Immature natural killer cell (primary cell): ENCODE measurements at regions not wholly inside any gene's neighbourhood (a gene's known extent, or its start where the extent isn't known, plus 50 kb on each side); places are given as distances from the start of the nearest gene placed in this dataset.
A peak's percentile ranks its signal among the peaks of the same experiment; 100 is the strongest.
"Not testable (repeated sequence)": the region's sequence is repeated elsewhere in the genome, so short reads cannot be mapped to it uniquely, and the experiment has no call there.

ENCODE experiments used
- DNase-seq, 3 donors: peaks; one replicate each; pipeline ENCODE4 v3.0.0; 2022; ENCODE audit warnings: mixed read lengths in 1 of 3
- H3K27ac Mint-ChIP-seq, 6 donors: one replicate each; pipeline ENCODE4 v1.8.0; 2020; ENCODE audit warnings: mixed read lengths in 6 of 6, mild to moderate bottlenecking in 5 of 6, inconsistent platforms in 4 of 6, moderate library complexity in 3 of 6
- H3K27me3 Mint-ChIP-seq, 3 donors: one replicate each; pipeline ENCODE4 v1.8.0; 2020 to 2021; ENCODE audit warnings: low read depth in 3 of 3, mild to moderate bottlenecking in 3 of 3, mixed read lengths in 3 of 3, moderate library complexity in 3 of 3, inconsistent platforms in 1 of 3
- H3K36me3 Mint-ChIP-seq, 3 donors: one replicate each; pipeline ENCODE4 v1.8.0; 2020; ENCODE audit warnings: mixed read lengths in 3 of 3, inconsistent platforms in 2 of 3, mild to moderate bottlenecking in 2 of 3
- H3K4me1 Mint-ChIP-seq, 2 donors: one replicate each; pipeline ENCODE4 v1.8.0; 2020; ENCODE audit warnings: inconsistent platforms in 2 of 2, mild to moderate bottlenecking in 2 of 2, mixed read lengths in 2 of 2, moderate library complexity in 1 of 2
- H3K4me3 Mint-ChIP-seq, 5 donors: one replicate each; pipeline ENCODE4 v1.8.0; 2020; ENCODE audit warnings: mild to moderate bottlenecking in 5 of 5, mixed read lengths in 5 of 5, inconsistent platforms in 3 of 5, moderate library complexity in 3 of 5
- H3K9me3 Mint-ChIP-seq, 6 donors: one replicate each; pipeline ENCODE4 v1.8.0; 2020; ENCODE audit warnings: mild to moderate bottlenecking in 6 of 6, mixed read lengths in 6 of 6, inconsistent platforms in 4 of 6, moderate library complexity in 3 of 6

- DNase-seq, H3K4me3 Mint-ChIP-seq, H3K27ac Mint-ChIP-seq, H3K9me3 Mint-ChIP-seq, H3K27me3 Mint-ChIP-seq, H3K36me3 Mint-ChIP-seq: not testable (repeated sequence)
- peaks cover 7 to 12% of the 10 kb centered on the region in 2 donors for H3K4me1 Mint-ChIP-seq
Observed at GRCh38 chr3:106073806-106074205, 205.0 kb upstream of the CBLB start.

DNA sequence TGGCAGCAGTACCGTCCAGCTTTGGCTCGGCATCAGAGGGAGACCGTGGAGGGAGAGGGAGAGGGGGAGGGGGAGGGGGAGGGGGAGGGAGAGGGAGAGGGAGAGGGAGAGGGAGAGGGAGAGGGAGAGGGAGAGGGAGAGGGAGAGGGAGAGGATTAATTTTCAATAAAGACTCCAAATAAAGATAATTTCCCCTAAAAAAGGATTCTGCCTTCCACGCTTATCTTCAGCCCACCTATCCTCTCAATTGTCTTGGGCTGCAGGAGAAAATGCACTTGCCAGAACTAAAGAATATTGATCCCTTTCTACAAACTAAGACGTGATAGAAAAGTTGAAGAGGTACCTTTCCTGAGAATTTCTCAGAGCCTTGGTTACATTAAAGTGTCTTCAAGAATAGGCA lies 206.9 kb upstream of the CBLB start:
- not testable (repeated sequence) for H3K27ac Mint-ChIP-seq, H3K9me3 Mint-ChIP-seq, H3K4me1 Mint-ChIP-seq, H3K36me3 Mint-ChIP-seq, H3K4me3 Mint-ChIP-seq, DNase-seq, H3K27me3 Mint-ChIP-seq

GRCh38 chr3:106078635-106079034 lies 209.8 kb upstream of the CBLB start:
- no peak for DNase-seq
- H3K9me3 Mint-ChIP-seq, result peaks cover 0 to 2% (median 0%) of the 10 kb centered on the region in 6 donors
- no peak overlapping the region for H3K4me3 Mint-ChIP-seq
- H3K27ac Mint-ChIP-seq, result peak overlapping the region in 1 of 6 donors; percentile 55
- H3K4me1 Mint-ChIP-seq, result peaks cover 12 to 17% of the 10 kb centered on the region in 2 donors
- H3K36me3 Mint-ChIP-seq, result peaks cover 0 to 3% (median 0%) of the 10 kb centered on the region in 3 donors
- H3K27me3 Mint-ChIP-seq, result peaks cover 0 to 6% (median 3%) of the 10 kb centered on the region in 3 donors

- peaks cover 2 to 5% (median 3%) of the 10 kb centered on the region in 3 donors for H3K27me3 Mint-ChIP-seq
- H3K27ac Mint-ChIP-seq, result peak overlapping the region in 1 of 6 donors; percentile 11
- H3K4me1 Mint-ChIP-seq, result peaks cover 12 to 27% of the 10 kb centered on the region in 2 donors
- H3K9me3 Mint-ChIP-seq, result no peaks in the 10 kb centered on the region
- DNase-seq, result no peak
- H3K36me3 Mint-ChIP-seq, result peaks cover 0 to 8% (median 0%) of the 10 kb centered on the region in 3 donors
- H3K4me3 Mint-ChIP-seq, result peak overlapping the region in 2 of 5 donors; percentile 21 to 63
Observed at GRCh38 chr3:106082616-106083015, 213.8 kb upstream of the CBLB start.

GRCh38 chr3:106083207-106083606 lies 214.4 kb upstream of the CBLB start:
- H3K4me3 Mint-ChIP-seq, result peak overlapping the region in 2 of 5 donors; percentile 21 to 63
- peak overlapping the region in 2 of 6 donors; percentile 25 to 34 for H3K27ac Mint-ChIP-seq

DNA sequence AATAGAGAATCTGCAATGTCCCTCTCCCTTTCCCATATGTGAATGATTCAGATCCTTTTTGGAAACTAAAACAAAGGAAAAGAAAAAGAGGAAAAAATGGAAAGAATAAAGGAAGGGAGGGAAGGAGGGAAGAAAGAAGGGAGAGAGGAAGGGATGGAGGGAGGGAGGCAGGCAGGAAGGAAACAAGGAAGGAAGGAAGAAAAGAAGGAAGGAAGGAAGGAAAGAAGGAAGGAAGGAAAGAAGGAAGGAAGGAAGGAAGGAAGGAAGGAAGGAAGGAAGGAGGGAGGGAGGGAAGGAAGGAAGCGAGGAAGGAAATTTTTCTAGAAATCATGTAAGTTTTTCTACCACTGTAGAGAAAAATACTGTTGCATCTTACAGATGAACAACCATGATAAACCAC lies 215.0 kb upstream of the CBLB start:
- Mint-ChIP-seq H3K9me3 (no peaks in the 10 kb centered on the region), H3K36me3 (peaks cover 0 to 15% (median 0%) of the 10 kb centered on the region in 3 donors), H3K4me1 (peaks cover 12 to 27% of the 10 kb centered on the region in 2 donors), H3K27ac (no peak overlapping the region), H3K4me3 (peak overlapping the region in 1 of 5 donors; percentile 63), H3K27me3 (peaks cover 2 to 5% (median 3%) of the 10 kb centered on the region in 3 donors)
- DNase-seq, result no peak

More at GRCh38 chr3:106083207-106083606, 214.4 kb upstream of the CBLB start:
- peaks cover 0 to 13% (median 0%) of the 10 kb centered on the region in 3 donors for H3K36me3 Mint-ChIP-seq
- peaks cover 12 to 27% of the 10 kb centered on the region in 2 donors for H3K4me1 Mint-ChIP-seq
- H3K27me3 Mint-ChIP-seq, result peaks cover 2 to 5% (median 3%) of the 10 kb centered on the region in 3 donors
- DNase-seq, result no peak
- H3K9me3 Mint-ChIP-seq, result no peaks in the 10 kb centered on the region

- no peak for DNase-seq
- H3K27me3 Mint-ChIP-seq, result peaks cover 0 to 3% (median 2%) of the 10 kb centered on the region in 3 donors
- peak overlapping the region in 1 of 6 donors; percentile 62 for H3K27ac Mint-ChIP-seq
- no peak overlapping the region for H3K4me3 Mint-ChIP-seq
- H3K36me3 Mint-ChIP-seq, result peaks cover 0 to 15% (median 0%) of the 10 kb centered on the region in 3 donors
- H3K4me1 Mint-ChIP-seq, result peaks cover 12 to 27% of the 10 kb centered on the region in 2 donors
- no peaks in the 10 kb centered on the region for H3K9me3 Mint-ChIP-seq
Observed at GRCh38 chr3:106086038-106086437, 217.2 kb upstream of the CBLB start.

- Mint-ChIP-seq H3K9me3 (no peaks in the 10 kb centered on the region), H3K36me3 (peaks cover 0 to 15% (median 0%) of the 10 kb centered on the region in 3 donors), H3K4me1 (peaks cover 12 to 27% of the 10 kb centered on the region in 2 donors), H3K27me3 (peaks cover 0 to 3% (median 2%) of the 10 kb centered on the region in 3 donors), H3K27ac (peak overlapping the region in 2 of 6 donors; percentile 29 to 62), H3K4me3 (no peak overlapping the region)
- DNase-seq, result no peak
Observed at GRCh38 chr3:106086636-106087035, 217.8 kb upstream of the CBLB start.

DNA sequence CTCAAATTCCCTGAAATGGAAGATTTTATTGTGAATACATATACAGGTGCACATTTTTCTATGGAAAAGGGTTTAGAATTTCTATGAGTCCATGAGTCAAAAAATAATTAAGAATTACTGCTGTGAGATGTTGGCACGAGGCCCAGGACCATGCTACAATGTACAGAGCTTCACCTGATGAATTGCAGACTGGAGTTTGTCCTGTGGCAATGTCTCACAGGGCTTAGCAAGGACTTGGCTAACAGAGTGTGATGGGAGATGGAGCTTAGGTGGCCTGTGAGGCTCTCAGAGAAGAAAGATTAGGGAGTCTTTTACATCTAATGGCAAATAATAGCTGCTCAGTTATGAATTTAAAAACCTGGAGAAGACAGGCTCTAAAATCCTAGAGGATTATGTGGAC lies 219.5 kb upstream of the CBLB start:
- H3K36me3 Mint-ChIP-seq, result peaks cover 0 to 15% (median 0%) of the 10 kb centered on the region in 3 donors
- H3K4me3 Mint-ChIP-seq, result no peak overlapping the region
- no peak for DNase-seq
- no peak overlapping the region for H3K27ac Mint-ChIP-seq
- peaks cover 2 to 14% of the 10 kb centered on the region in 2 donors for H3K4me1 Mint-ChIP-seq
- peaks cover 0 to 2% (median 0%) of the 10 kb centered on the region in 3 donors for H3K27me3 Mint-ChIP-seq
- no peaks in the 10 kb centered on the region for H3K9me3 Mint-ChIP-seq

- DNase-seq, result no peak
- no peaks in the 10 kb centered on the region for H3K9me3 Mint-ChIP-seq
- H3K27ac Mint-ChIP-seq, result no peak overlapping the region
- peaks cover 0 to 15% (median 0%) of the 10 kb centered on the region in 3 donors for H3K36me3 Mint-ChIP-seq
- H3K4me1 Mint-ChIP-seq, result peaks cover 0 to 9% of the 10 kb centered on the region in 2 donors
- H3K27me3 Mint-ChIP-seq, result peaks cover 0 to 2% (median 0%) of the 10 kb centered on the region in 3 donors
- H3K4me3 Mint-ChIP-seq, result no peak overlapping the region
Observed at GRCh38 chr3:106088899-106089298, 220.1 kb upstream of the CBLB start.

- Mint-ChIP-seq H3K27ac (no peak overlapping the region), H3K4me1 (peaks cover 0 to 9% of the 10 kb centered on the region in 2 donors), H3K36me3 (peaks cover 0 to 15% (median 0%) of the 10 kb centered on the region in 3 donors), H3K27me3 (peaks cover 0 to 2% (median 0%) of the 10 kb centered on the region in 3 donors), H3K9me3 (no peaks in the 10 kb centered on the region), H3K4me3 (no peak overlapping the region)
- DNase-seq, result no peak
Observed at GRCh38 chr3:106089806-106090205, 221.0 kb upstream of the CBLB start.

DNA sequence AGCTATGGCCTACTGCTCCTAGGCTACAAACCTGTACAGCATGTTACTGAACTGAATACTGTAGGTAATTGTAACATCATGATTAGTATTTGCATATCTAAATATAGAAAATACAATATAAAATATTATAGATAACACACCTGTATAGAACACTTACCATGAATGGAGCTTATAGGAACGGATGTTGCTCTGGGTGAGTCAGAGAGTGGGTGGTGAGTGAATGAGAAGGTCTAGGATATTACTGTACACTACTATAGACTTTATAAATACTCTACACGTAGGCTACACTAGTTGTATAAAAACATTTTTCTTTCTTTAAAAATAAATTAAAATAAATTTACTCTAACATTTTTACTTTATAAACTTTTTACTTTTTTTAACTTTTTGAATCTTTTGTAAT lies 224.0 kb upstream of the CBLB start:
- Mint-ChIP-seq H3K36me3 (peaks cover 0 to 6% (median 0%) of the 10 kb centered on the region in 3 donors), H3K4me1 (no peaks in the 10 kb centered on the region), H3K9me3 (no peaks in the 10 kb centered on the region), H3K4me3 (no peak overlapping the region), H3K27ac (no peak overlapping the region), H3K27me3 (no peaks in the 10 kb centered on the region)
- no peak for DNase-seq

- Mint-ChIP-seq H3K27ac (no peak overlapping the region), H3K4me1 (no peaks in the 10 kb centered on the region), H3K4me3 (no peak overlapping the region), H3K9me3 (no peaks in the 10 kb centered on the region), H3K27me3 (peaks cover 0 to under 1% (median 0%) of the 10 kb centered on the region in 3 donors), H3K36me3 (no peaks in the 10 kb centered on the region)
- DNase-seq, result no peak
Observed at GRCh38 chr3:106093616-106094015, 224.8 kb upstream of the CBLB start.

DNA sequence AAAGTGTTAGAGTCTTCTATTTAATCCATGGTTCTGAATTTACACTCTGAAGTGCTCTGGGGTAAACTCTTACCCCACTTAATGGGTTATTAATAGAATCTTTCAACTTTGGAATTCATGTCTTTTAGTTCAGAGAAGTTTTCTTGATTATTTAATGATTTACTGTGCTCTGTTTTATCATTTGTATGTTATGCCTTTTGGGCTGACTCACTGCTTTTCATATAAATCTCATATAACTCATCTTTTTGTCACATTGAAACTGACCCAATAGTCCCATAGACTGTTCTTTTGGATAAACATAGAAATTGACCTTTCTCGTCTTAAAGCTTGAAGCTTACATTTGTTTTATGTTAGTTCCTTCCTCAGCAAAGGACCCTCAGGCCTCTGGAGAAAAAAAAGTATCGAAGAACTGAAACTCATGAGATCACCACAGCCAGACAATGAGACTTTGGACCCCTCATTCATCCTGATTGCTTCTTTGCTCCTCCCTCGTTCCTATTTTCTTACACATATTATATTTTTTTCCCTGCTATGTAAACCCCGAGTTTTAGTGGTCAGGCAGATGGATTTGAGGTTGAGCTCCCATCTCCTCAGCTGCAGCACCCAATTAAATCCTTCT lies 229.1 kb upstream of the CBLB start:
- Mint-ChIP-seq H3K4me1 (no peaks in the 10 kb centered on the region), H3K27me3 (peaks cover 0 to 1% (median 1%) of the 10 kb centered on the region in 3 donors), H3K4me3 (no peak overlapping the region), H3K27ac (no peak overlapping the region), H3K36me3 (peaks cover 6 to 25% (median 14%) of the 10 kb centered on the region in 3 donors), H3K9me3 (peaks cover 0 to 13% (median 10%) of the 10 kb centered on the region in 6 donors)
- DNase-seq, result no peak
